Effector memory CD4-positive, alpha-beta T cell (primary cell): ENCODE measurements at regions not wholly inside any gene's neighbourhood (a gene's known extent, or its start where the extent isn't known, plus 50 kb on each side); places are given as distances from the start of the nearest gene placed in this dataset.

ENCODE experiments used
- DNase-seq, 3 donors: peaks; one replicate each; pipeline ENCODE4 v3.0.0-alpha.2; 2020
- H3K27ac ChIP-seq: 2 replicates; pipeline ENCODE4 v1.7.0; 2013; ENCODE audit warnings: mild to moderate bottlenecking, low read length, moderate library complexity; ENCODE audit not compliant: insufficient read depth, poor library complexity, severe bottlenecking
- H3K27me3 ChIP-seq: replicated peaks from 2 replicates; pipeline ENCODE4 v1.7.0; 2013; ENCODE audit warnings: mild to moderate bottlenecking, low read length; ENCODE audit not compliant: insufficient read depth, control insufficient read depth, poor library complexity, severe bottlenecking
- H3K36me3 ChIP-seq: 2 replicates; pipeline ENCODE4 v1.7.0; 2013; ENCODE audit warnings: mild to moderate bottlenecking, low read length, moderate library complexity; ENCODE audit not compliant: control insufficient read depth, insufficient read depth
- H3K4me1 ChIP-seq: 2 replicates; pipeline ENCODE4 v1.7.0; 2013; ENCODE audit warnings: low read length, mild to moderate bottlenecking; ENCODE audit not compliant: control insufficient read depth, insufficient read depth, poor library complexity, severe bottlenecking
- H3K4me3 ChIP-seq: 2 replicates; pipeline ENCODE4 v1.7.0; 2013; ENCODE audit warnings: low read length, low read depth, mild to moderate bottlenecking; ENCODE audit not compliant: insufficient read depth, poor library complexity, severe bottlenecking
- H3K9me3 ChIP-seq: 2 replicates; pipeline ENCODE4 v1.7.0; 2013; ENCODE audit warnings: mild to moderate bottlenecking, low read length, moderate library complexity; ENCODE audit not compliant: control insufficient read depth

DNA sequence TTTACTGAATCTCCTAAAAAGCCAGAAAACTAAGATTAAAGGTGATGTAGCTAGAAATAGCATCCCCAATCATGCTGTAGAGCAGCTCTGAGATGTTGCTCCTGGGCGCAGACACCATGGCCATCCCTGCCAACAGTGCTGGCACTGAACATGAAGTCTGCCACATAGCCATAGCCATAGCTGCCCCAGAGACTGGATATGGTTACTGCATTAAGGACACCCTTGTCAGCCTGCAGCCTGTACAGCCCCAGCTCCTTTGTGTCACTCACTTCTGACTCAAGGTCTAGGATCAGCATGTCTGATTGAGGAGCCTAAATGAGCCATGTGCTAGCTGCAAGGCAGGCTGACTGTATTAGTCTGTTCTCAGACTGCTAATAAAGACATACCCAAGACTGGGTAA is 284.6 kb downstream of the RPS24 start:
- Histone ChIP-seq H3K9me3 (no peaks in the 10 kb centered on the region), H3K36me3 (no peaks in the 10 kb centered on the region), H3K27me3 (no peaks in the 10 kb centered on the region), H3K4me3 (no peak overlapping the region), H3K4me1 (no peaks in the 10 kb centered on the region), H3K27ac (no peak overlapping the region)
- DNase-seq, result no peak

GRCh38 chr10:78319371-78319770 is 285.7 kb downstream of the RPS24 start:
- Histone ChIP-seq H3K9me3 (no peaks in the 10 kb centered on the region), H3K4me3 (no peak overlapping the region), H3K27me3 (no peaks in the 10 kb centered on the region), H3K36me3 (no peaks in the 10 kb centered on the region), H3K4me1 (no peaks in the 10 kb centered on the region), H3K27ac (no peak overlapping the region)
- DNase-seq, result no peak

GRCh38 chr10:78319841-78320240 is 286.2 kb downstream of the RPS24 start:
- Histone ChIP-seq H3K27ac (no peak overlapping the region), H3K4me3 (no peak overlapping the region), H3K27me3 (no peaks in the 10 kb centered on the region), H3K36me3 (no peaks in the 10 kb centered on the region), H3K9me3 (no peaks in the 10 kb centered on the region), H3K4me1 (no peaks in the 10 kb centered on the region)
- DNase-seq, result no peak

DNA sequence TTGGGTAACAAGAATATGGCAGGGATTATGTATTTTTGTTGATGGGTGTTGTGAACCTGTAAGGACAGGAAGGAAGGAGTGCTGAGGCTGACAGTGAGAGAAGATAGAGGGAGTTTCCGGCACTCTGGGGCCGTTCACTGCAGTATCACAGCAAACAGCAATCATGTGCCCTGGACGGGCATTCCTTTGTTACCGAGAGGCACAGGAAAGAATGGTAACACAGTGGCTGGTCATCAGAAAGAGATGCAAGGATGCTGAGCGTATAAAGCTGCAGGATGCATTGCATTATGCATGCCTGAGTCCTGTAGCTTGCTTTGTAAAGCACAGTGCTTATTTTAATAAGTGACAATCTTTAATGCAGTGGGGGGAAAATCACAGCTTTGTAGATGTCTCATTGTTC is 286.8 kb downstream of the RPS24 start:
- Histone ChIP-seq H3K36me3 (no peaks in the 10 kb centered on the region), H3K9me3 (no peaks in the 10 kb centered on the region), H3K4me3 (no peak overlapping the region), H3K27me3 (no peaks in the 10 kb centered on the region), H3K27ac (no peak overlapping the region), H3K4me1 (no peaks in the 10 kb centered on the region)
- no peak for DNase-seq

GRCh38 chr10:78321000-78321399 is 287.3 kb downstream of the RPS24 start:
- Histone ChIP-seq H3K9me3 (no peaks in the 10 kb centered on the region), H3K27ac (no peak overlapping the region), H3K36me3 (no peaks in the 10 kb centered on the region), H3K27me3 (no peaks in the 10 kb centered on the region), H3K4me3 (no peak overlapping the region), H3K4me1 (no peaks in the 10 kb centered on the region)
- no peak for DNase-seq

- Histone ChIP-seq H3K4me1 (no peaks in the 10 kb centered on the region), H3K36me3 (no peaks in the 10 kb centered on the region), H3K27ac (no peak overlapping the region), H3K9me3 (no peaks in the 10 kb centered on the region), H3K27me3 (no peaks in the 10 kb centered on the region), H3K4me3 (no peak overlapping the region)
- no peak for DNase-seq
These were observed 287.8 kb downstream of the RPS24 start for GRCh38 chr10:78321500-78321899.

GRCh38 chr10:78326372-78326771 is 292.7 kb downstream of the RPS24 start:
- H3K4me3 ChIP-seq, result no peak overlapping the region
- DNase-seq, result no peak

DNA sequence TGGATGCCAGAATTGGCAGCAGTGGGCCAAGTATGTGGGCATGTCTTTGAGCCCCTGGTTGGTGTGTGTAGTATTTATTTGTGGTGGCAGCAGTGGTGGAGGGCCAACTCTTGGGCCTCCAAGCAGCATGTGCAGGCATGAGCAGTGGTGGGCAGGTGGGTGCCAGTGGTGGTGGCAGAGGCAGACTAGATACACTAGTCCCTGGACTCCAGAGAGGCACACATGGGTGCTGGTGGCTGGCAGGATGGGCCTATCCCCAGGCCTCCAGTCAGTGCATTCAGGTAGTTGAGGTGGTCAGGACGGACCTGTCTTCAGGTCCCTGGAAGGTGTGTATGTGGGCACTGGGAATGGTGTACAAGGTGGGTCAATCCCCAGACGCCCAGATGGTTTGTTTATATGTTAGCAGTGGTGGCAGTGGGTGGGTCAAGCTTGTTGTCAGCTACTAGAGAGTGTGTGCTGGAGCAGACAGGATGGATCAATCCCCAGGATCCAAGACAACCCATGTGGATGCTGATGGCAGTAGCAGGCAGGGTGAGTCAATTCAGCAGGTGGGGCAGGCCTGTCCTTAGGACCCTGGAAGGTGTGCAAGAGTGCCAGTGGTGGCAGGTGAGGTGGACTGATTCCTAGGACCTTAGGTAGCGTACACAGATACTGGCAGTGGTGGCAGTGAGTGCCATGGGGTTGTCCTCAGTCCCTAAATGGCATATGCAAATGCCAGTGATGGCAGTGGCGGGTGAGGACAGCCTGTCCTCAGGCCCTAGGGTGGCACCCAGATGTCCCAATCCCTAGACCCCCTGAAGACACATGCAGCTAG is 294.3 kb downstream of the RPS24 start:
- Histone ChIP-seq H3K4me1 (no peaks in the 10 kb centered on the region), H3K4me3 (no peak overlapping the region), H3K36me3 (no peaks in the 10 kb centered on the region), H3K9me3 (no peaks in the 10 kb centered on the region), H3K27me3 (no peaks in the 10 kb centered on the region), H3K27ac (no peak overlapping the region)
- DNase-seq, result no peak

More at GRCh38 chr10:78326372-78326771, 292.7 kb downstream of the RPS24 start:
- Histone ChIP-seq H3K27ac (no peak overlapping the region), H3K9me3 (no peaks in the 10 kb centered on the region), H3K4me1 (no peaks in the 10 kb centered on the region), H3K36me3 (no peaks in the 10 kb centered on the region), H3K27me3 (no peaks in the 10 kb centered on the region)

DNA sequence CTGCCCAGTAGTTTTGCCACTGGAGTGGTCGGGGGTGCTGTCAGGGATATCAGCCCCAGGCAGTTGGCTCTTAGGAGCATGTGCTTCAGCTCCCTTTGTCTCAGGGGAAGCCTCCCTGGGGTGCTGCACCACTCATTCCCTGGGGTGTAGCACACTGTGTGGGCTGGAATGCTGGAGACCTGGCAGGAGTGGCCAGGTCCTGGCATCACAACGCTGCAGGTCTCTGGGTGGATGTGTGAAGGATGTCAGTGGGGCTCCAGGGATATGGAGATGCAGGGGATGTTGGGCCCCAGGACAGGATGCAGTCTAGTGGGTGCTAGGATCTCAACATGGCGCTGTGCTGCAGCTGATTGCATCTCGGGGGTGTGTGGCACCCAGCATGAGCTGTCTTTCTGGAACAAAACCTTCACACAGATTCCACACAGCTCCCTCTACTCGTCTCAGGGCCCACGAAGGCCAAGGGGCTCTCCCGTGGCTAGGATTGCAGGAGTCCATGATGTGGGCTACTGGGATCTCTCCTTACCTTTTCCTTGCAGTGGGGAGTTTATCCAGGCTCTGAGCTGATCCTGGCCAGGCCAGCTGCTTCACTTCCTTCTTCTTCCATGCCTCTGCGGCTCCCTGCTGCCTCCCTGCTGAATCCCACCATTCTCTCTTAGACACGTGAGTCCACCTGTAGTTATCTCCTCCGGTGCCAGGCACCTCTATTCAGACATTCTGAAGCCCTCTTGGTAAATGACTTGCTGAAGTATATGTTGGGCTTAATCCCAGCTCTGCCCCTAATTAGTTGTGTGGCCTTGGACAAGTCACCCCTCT is 295.1 kb downstream of the RPS24 start:
- H3K4me1 ChIP-seq, result no peaks in the 10 kb centered on the region
- DNase-seq, result no peak
- no peak overlapping the region for H3K4me3 ChIP-seq
- H3K9me3 ChIP-seq, result no peaks in the 10 kb centered on the region
- H3K27me3 ChIP-seq, result no peaks in the 10 kb centered on the region
- no peaks in the 10 kb centered on the region for H3K36me3 ChIP-seq
- no peak overlapping the region for H3K27ac ChIP-seq

DNA sequence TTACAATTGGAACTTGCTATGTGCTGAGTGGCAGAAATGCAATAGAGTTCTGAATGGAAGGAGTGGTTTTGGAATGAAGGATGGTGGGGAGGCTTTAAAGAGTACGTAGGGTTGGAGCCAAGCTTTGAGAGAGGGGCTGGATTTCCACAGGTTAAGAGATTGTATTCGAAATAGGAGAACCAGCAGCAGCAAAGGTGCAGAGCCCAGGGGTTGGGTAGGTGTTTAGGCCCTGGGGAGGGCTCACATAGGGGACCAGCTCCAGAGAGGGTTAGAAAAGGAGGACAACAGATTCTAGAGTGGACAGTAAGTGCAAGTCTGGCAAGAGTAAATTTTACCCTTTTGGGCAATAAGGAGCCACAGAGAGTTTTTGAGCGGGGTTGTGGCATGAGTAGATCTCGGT is 297.2 kb downstream of the RPS24 start:
- no peaks in the 10 kb centered on the region for H3K4me1 ChIP-seq
- DNase-seq, result no peak

More for the DNA sequence above, 297.2 kb downstream of the RPS24 start:
- H3K36me3 ChIP-seq, result no peaks in the 10 kb centered on the region
- H3K9me3 ChIP-seq, result no peaks in the 10 kb centered on the region
- H3K4me3 ChIP-seq, result no peak overlapping the region
- no peak overlapping the region for H3K27ac ChIP-seq
- H3K27me3 ChIP-seq, result no peaks in the 10 kb centered on the region
